Neuronal stem cell (in vitro differentiated cells): ENCODE measurements at regions not wholly inside any gene's neighbourhood (a gene's known extent, or its start where the extent isn't known, plus 50 kb on each side); places are given as distances from the start of the nearest gene placed in this dataset.

ENCODE experiments used
- DNase-seq: peaks from one replicate; pipeline ENCODE4 v3.0.0-alpha.2; 2013; ENCODE audit warnings: low spot score
- H2AFZ ChIP-seq: one replicate; pipeline ENCODE4 v1.6.1; 2013; ENCODE audit warnings: mild to moderate bottlenecking, low read length, inconsistent platforms
- H2AK5ac ChIP-seq: 2 replicates; pipeline ENCODE4 v1.6.1; 2013; ENCODE audit warnings: low read depth, mild to moderate bottlenecking, inconsistent platforms, low read length, moderate library complexity, mixed read lengths
- H2BK120ac ChIP-seq: 2 replicates; pipeline ENCODE4 v1.6.1; 2013; ENCODE audit warnings: low read depth, mild to moderate bottlenecking, inconsistent platforms, low read length, moderate library complexity, mixed read lengths
- H2BK12ac ChIP-seq: one replicate; pipeline ENCODE4 v1.6.1; 2013; ENCODE audit warnings: low read length, inconsistent platforms
- H2BK15ac ChIP-seq: 2 replicates; pipeline ENCODE4 v1.6.1; 2013; ENCODE audit warnings: mild to moderate bottlenecking, low read length, inconsistent platforms, mixed read lengths
- H2BK5ac ChIP-seq: one replicate; pipeline ENCODE4 v1.6.1; 2013; ENCODE audit warnings: inconsistent platforms, mild to moderate bottlenecking, low read length, moderate library complexity
- H3K14ac ChIP-seq: one replicate; pipeline ENCODE4 v1.6.1; 2013; ENCODE audit warnings: low read length, inconsistent platforms
- H3K18ac ChIP-seq: 2 replicates; pipeline ENCODE4 v1.6.1; 2013; ENCODE audit warnings: low read length, inconsistent platforms
- H3K23ac ChIP-seq: 2 replicates; pipeline ENCODE4 v1.6.1; 2013; ENCODE audit warnings: low read depth, mild to moderate bottlenecking, mixed read lengths, low read length, inconsistent platforms; ENCODE audit not compliant: poor library complexity
- H3K27ac ChIP-seq: replicated peaks from 3 replicates; pipeline ENCODE4 v1.5.1; 2013; ENCODE audit warnings: low read length, inconsistent platforms
- H3K27me3 ChIP-seq, 3 experiments: 2 replicates each; pipeline ENCODE4 v1.6.1; 2013; ENCODE audit warnings: low read length in 3 of 3, mild to moderate bottlenecking in 2 of 3, inconsistent platforms in 1 of 3, low read depth in 1 of 3, mixed read lengths in 1 of 3, moderate library complexity in 1 of 3; ENCODE audit not compliant: control insufficient read depth in 3 of 3, insufficient read depth in 3 of 3
- H3K36me3 ChIP-seq, 2 donors: replicated peaks in 1 of 2; 2 replicates each; pipeline ENCODE4 v1.6.1; 2013; ENCODE audit warnings: low read length in 2 of 2; ENCODE audit not compliant: control insufficient read depth in 2 of 2, insufficient read depth in 2 of 2
- H3K4ac ChIP-seq: 2 replicates; pipeline ENCODE4 v1.6.1; 2013; ENCODE audit warnings: inconsistent platforms, mild to moderate bottlenecking, low read length, moderate library complexity
- H3K4me1 ChIP-seq, 2 donors: 1 replicate in 1 of 2; 2 replicates in 1 of 2; pipeline ENCODE4 v1.6.1; 2013; ENCODE audit warnings: low read length in 2 of 2, low read depth in 1 of 2; ENCODE audit not compliant: control insufficient read depth in 2 of 2, insufficient read depth in 1 of 2
- H3K4me2 ChIP-seq: one replicate; pipeline ENCODE4 v1.6.1; 2013; ENCODE audit warnings: mild to moderate bottlenecking, low read length, inconsistent platforms; ENCODE audit not compliant: insufficient read depth, poor library complexity, severe bottlenecking
- H3K4me3 ChIP-seq, 2 donors: 2 replicates each; pipeline ENCODE4 v1.5.1; 2013; ENCODE audit warnings: low read length in 2 of 2, mild to moderate bottlenecking in 2 of 2, inconsistent platforms in 1 of 2, moderate library complexity in 1 of 2
- H3K79me1 ChIP-seq: one replicate; pipeline ENCODE4 v1.6.1; 2013; ENCODE audit warnings: low read depth, mild to moderate bottlenecking, inconsistent platforms, low read length, moderate library complexity
- H3K9ac ChIP-seq: one replicate; pipeline ENCODE4 v1.6.1; 2013; ENCODE audit warnings: mild to moderate bottlenecking, low read depth, low read length, inconsistent platforms; ENCODE audit not compliant: poor library complexity
- H3K9me3 ChIP-seq, 2 donors: replicated peaks in 1 of 2; 2 replicates each; pipeline versions ENCODE3 to v1.6.1; 2013; ENCODE audit warnings: low read length in 2 of 2, mild to moderate bottlenecking in 2 of 2, inconsistent platforms in 1 of 2, low read depth in 1 of 2, mixed read lengths in 1 of 2, moderate library complexity in 1 of 2; ENCODE audit not compliant: control insufficient read depth in 2 of 2, insufficient read depth in 1 of 2
- H4K8ac ChIP-seq: one replicate; pipeline ENCODE4 v1.6.1; 2013; ENCODE audit warnings: low read depth, mild to moderate bottlenecking, inconsistent platforms, low read length, moderate library complexity
- H4K91ac ChIP-seq: one replicate; pipeline ENCODE4 v1.6.1; 2013; ENCODE audit warnings: low read length, low read depth, mild to moderate bottlenecking, inconsistent platforms; ENCODE audit not compliant: poor library complexity
- WGBS, 2 donors: extraction: QIAGEN DNeasy Blood & Tissue Kit; methylation state at CpG; one replicate each; pipeline ENCODE4 v1.1.7; 2013; ENCODE audit warnings: missing lambda C conversion rate in 2 of 2, mixed read lengths in 1 of 2; ENCODE audit not compliant: insufficient read length in 2 of 2, insufficient replicate concordance in 1 of 2; ENCODE audit errors: extremely low coverage in 2 of 2; 5-methylcytosine and 5-hydroxymethylcytosine counted together

DNA sequence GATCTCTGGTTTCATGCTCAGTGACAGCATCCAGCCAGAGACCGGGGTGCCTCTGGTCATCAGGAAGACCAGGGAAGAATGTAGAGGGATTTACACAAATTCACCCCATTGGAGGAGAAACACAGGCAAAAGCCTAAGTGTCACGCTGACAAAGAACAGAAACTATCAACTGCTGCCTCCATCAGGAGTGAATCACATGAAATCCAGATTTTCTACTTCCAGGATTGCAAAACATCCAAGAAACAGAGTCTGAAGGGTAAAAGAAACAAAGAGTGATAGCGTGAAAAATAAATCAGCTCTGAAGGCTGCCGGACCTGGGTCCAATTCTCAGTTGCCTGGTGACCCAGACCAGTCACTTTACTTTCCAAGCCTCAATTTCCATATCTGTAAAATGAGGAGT lies 136.1 kb upstream of the MAP1LC3B2 start:
- Histone ChIP-seq H3K36me3 (no peaks in the 10 kb centered on the region), H3K27me3 (no peaks in the 10 kb centered on the region), H3K9me3 (peaks cover 0 to 2% of the 10 kb centered on the region in 2 donors), H2BK12ac (no peak overlapping the region), H4K8ac (no peak overlapping the region), H3K79me1 (peaks cover 1% of the 10 kb centered on the region), H2AK5ac (no peak overlapping the region), H3K14ac (no peak overlapping the region), H2BK15ac (no peak overlapping the region), H3K4me2 (no peak overlapping the region), H4K91ac (no peak overlapping the region), H2BK5ac (no peak overlapping the region), H3K18ac (no peak overlapping the region), H3K23ac (no peak overlapping the region), H2BK120ac (no peak overlapping the region), H3K4ac (no peak overlapping the region), H2AFZ (no peak overlapping the region), H3K4me3 (no peak overlapping the region), H3K27ac (no peak overlapping the region), H3K4me1 (peaks cover 0 to 15% of the 10 kb centered on the region in 2 donors), H3K9ac (no peak overlapping the region)
- WGBS, 2 donors = no CpG with 5 or more reads among the region's 4 CpGs
- DNase-seq = no peak

DNA sequence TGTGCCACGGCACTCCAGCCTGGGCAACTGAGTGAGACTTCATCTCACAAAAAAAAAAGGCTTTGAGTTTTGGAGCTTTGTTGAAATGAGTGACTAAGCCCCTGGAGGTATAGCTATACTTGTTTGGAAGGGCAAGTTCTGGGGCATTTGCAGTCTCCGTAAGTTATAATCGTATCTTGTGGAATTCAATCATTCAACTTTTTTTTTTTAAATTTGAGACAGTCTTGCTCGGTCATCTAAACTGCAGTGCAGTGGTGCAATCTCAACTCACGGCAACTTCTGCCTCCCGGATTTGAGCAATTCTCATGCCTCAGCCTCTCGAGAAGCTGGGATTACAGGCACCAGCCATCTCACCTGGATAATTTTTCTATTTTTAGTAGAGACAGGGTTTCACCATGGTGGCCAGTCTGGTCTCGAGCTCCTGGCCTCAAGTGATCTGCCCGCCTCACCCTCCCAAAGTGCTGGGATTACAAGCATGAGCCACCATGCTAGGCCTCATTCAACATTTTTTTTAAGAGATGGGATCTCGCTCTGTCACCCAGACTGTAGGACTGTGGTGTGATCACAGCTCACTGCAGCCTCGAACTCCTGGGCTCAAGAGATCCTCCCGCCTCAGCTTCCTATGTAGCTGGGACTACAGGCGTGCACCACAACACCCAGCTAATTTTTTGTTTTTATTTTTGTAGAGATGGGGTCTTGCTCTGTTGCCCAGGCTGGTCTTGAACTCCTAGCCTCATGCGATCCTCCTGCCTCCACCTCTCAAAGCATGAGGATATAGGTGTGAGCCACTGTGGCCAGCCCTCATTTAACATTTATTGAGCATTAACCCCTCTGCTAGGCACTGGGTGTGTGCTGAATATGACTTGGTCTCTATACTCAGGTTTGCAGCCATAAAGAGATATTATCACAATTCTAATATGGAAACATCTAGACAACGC lies 133.7 kb upstream of the MAP1LC3B2 start:
- H3K4me2 ChIP-seq = no peak overlapping the region
- H3K27me3 ChIP-seq = no peaks in the 10 kb centered on the region
- no peak overlapping the region for H3K23ac ChIP-seq
- DNase-seq = no peak
- H3K14ac ChIP-seq = no peak overlapping the region
- H2BK5ac ChIP-seq = no peak overlapping the region
- H3K18ac ChIP-seq = no peak overlapping the region
- H3K4me3 ChIP-seq = no peak overlapping the region
- no peak overlapping the region for H3K9ac ChIP-seq
- H3K9me3 ChIP-seq = peaks cover 0 to 2% of the 10 kb centered on the region in 2 donors
- H4K8ac ChIP-seq = no peak overlapping the region
- no peak overlapping the region for H2BK15ac ChIP-seq
- no peak overlapping the region for H2BK12ac ChIP-seq
- H3K36me3 ChIP-seq = no peaks in the 10 kb centered on the region
- no peak overlapping the region for H2AFZ ChIP-seq
- H3K4ac ChIP-seq = no peak overlapping the region
- H3K79me1 ChIP-seq = peaks cover 1% of the 10 kb centered on the region
- no peak overlapping the region for H2AK5ac ChIP-seq
- no peak overlapping the region for H4K91ac ChIP-seq
- no CpG with 5 or more reads among the region's 15 CpGs for WGBS, 2 donors
- H2BK120ac ChIP-seq = no peak overlapping the region
- no peak overlapping the region for H3K27ac ChIP-seq
- peaks cover 0 to 11% of the 10 kb centered on the region in 2 donors for H3K4me1 ChIP-seq

DNA sequence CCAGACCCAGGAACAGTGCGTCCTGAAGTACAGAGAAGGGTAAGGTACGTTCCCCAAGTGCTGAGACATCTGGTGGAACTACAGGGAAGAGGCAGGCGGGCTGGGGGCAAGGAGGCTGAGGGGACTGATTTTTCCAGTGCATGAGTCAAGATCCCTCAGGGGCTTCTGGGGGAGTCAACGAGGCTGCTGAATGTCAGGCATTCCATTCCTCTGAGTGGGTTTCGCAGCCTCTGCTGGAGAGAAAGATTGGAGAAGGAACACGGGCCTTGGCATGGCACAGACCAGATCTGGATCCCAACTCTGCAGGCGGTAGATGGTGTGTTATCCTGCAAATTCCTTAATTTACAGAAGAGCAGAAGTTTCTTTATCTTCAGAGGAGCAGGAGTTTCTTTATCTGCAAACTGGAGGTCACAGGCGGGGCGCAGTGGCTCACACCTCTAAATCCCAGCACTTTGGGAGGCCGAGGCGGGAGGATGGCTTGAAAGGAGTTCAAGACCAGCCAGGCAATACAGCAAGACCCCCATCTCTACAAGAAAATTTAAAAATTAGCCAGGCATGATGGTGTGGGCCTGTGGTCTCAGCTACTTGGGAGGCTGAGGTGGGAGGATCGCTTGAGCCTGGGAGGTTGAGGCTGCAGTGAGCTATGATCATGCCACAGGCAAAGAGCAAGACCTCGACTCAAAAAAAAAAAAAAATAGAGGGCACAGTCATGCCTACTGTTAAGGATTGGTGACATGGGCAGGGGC lies 132.6 kb upstream of the MAP1LC3B2 start:
- DNase-seq = no peak
- H2BK12ac ChIP-seq = no peak overlapping the region
- H3K36me3 ChIP-seq = no peaks in the 10 kb centered on the region
- no peak overlapping the region for H3K4ac ChIP-seq
- H3K79me1 ChIP-seq = peaks cover 1% of the 10 kb centered on the region
- no peak overlapping the region for H3K9ac ChIP-seq
- H3K4me2 ChIP-seq = peak overlapping the region; percentile 42
- peaks cover 0 to 11% of the 10 kb centered on the region in 2 donors for H3K4me1 ChIP-seq
- no peak overlapping the region for H3K18ac ChIP-seq
- H3K4me3 ChIP-seq = no peak overlapping the region
- H3K9me3 ChIP-seq = peaks cover 0 to 1% of the 10 kb centered on the region in 2 donors
- H2BK5ac ChIP-seq = no peak overlapping the region
- H3K14ac ChIP-seq = no peak overlapping the region
- H4K8ac ChIP-seq = no peak overlapping the region
- H3K23ac ChIP-seq = no peak overlapping the region
- no peak overlapping the region for H2BK120ac ChIP-seq
- no peaks in the 10 kb centered on the region for H3K27me3 ChIP-seq
- no CpG with 5 or more reads among the region's 13 CpGs for WGBS, 2 donors
- H2AFZ ChIP-seq = peak overlapping the region; percentile 65
- H2AK5ac ChIP-seq = no peak overlapping the region
- no peak overlapping the region for H2BK15ac ChIP-seq
- H3K27ac ChIP-seq = peak overlapping the region; percentile 56
- H4K91ac ChIP-seq = no peak overlapping the region
